HG03066 (cell line): ENCODE measurements at regions not wholly inside any gene's neighbourhood (a gene's known extent, or its start where the extent isn't known, plus 50 kb on each side); places are given as distances from the start of the nearest gene placed in this dataset.

ENCODE experiments used
- ATAC-seq: cut with Tn5 transposase; IDR thresholded peaks from one replicate; pipeline ENCODE4 v1.9.1; 2021; ENCODE audit warnings: low read depth; ENCODE audit not compliant: unreplicated experiment

GRCh38 chr13:55534306-55534705 lies 1606.4 kb upstream of the PRR20A start:
- ATAC-seq = no peak

- no peak for ATAC-seq
These were observed 1602.3 kb upstream of the PRR20A start for GRCh38 chr13:55538424-55538823.

GRCh38 chr13:55543053-55543452 lies 1597.7 kb upstream of the PRR20A start:
- no peak for ATAC-seq

- no peak for ATAC-seq
These were observed 1590.1 kb upstream of the PRR20A start for GRCh38 chr13:55550624-55551023.

GRCh38 chr13:55553701-55554100 lies 1587.0 kb upstream of the PRR20A start:
- ATAC-seq = no peak

GRCh38 chr13:55554741-55555140 lies 1586.0 kb upstream of the PRR20A start:
- ATAC-seq = no peak

- no peak for ATAC-seq
These were observed 1580.4 kb upstream of the PRR20A start for GRCh38 chr13:55560331-55560730.

GRCh38 chr13:55563267-55563666 lies 1577.5 kb upstream of the PRR20A start:
- ATAC-seq = no peak

- ATAC-seq = no peak
These were observed 1574.4 kb upstream of the PRR20A start for GRCh38 chr13:55566334-55566733.

- ATAC-seq = no peak
These were observed 1573.9 kb upstream of the PRR20A start for GRCh38 chr13:55566779-55567178.

- no peak for ATAC-seq
These were observed 1572.7 kb upstream of the PRR20A start for GRCh38 chr13:55567721-55568625.

- no peak for ATAC-seq
These were observed 1571.6 kb upstream of the PRR20A start for GRCh38 chr13:55569082-55569481.

GRCh38 chr13:55569514-55569913 lies 1571.2 kb upstream of the PRR20A start:
- no peak for ATAC-seq

GRCh38 chr13:55570371-55570770 lies 1570.3 kb upstream of the PRR20A start:
- ATAC-seq = no peak

GRCh38 chr13:55571237-55571867 lies 1569.4 kb upstream of the PRR20A start:
- ATAC-seq = no peak

- no peak for ATAC-seq
These were observed 1568.3 kb upstream of the PRR20A start for GRCh38 chr13:55572408-55572807.

- no peak for ATAC-seq
These were observed 1567.9 kb upstream of the PRR20A start for GRCh38 chr13:55572862-55573261.

- no peak for ATAC-seq
These were observed 1567.2 kb upstream of the PRR20A start for GRCh38 chr13:55573565-55573964.

- no peak for ATAC-seq
These were observed 1564.3 kb upstream of the PRR20A start for GRCh38 chr13:55576389-55576788.

- no peak for ATAC-seq
These were observed 1563.5 kb upstream of the PRR20A start for GRCh38 chr13:55577082-55577846.

GRCh38 chr13:55577847-55578210 lies 1562.9 kb upstream of the PRR20A start:
- ATAC-seq = no peak
